ENCODE measurements at regions not wholly inside any gene's neighbourhood (a gene's known extent, or its start where the extent isn't known, plus 50 kb on each side); places are given as distances from the start of the nearest gene placed in this dataset.

DNA sequence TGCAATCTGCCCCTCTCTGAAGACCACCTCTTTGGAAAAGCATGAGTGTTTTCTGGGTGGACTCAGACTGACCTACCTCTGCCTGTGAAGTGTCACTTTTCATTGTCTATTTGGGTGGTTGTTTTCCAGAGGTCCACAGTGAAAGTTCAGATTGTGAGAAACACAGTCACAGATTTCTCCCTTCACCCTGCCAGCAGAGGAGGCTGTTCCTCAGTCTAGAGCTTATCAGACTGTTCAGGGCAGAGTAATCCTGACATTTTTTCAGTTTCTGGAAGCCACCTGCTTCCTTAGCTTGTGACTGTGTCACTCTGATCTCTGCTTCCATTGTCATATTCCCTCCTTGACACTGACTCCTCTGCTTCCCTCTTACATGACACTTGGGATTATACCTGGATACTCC, 55.4 kb upstream of the RMP24 start:
- BruUV-seq (replicated peaks): no TSS peak
- CTCF ChIA-PET: no interaction called here
- H3K4me3 ChIP-seq: no peak overlapping the region
- DNase-seq (ENCODE audit: low read depth, low spot score) (no peak), FAIRE-seq (no peak), ATAC-seq (no peak)
- H3K27me3 ChIP-seq (replicated peaks in 1 of 2; ENCODE audit: control insufficient read depth in 2 of 2, insufficient read depth in 2 of 2, low read length in 1 of 2): no peaks in the 10 kb centered on the region; a peak in 1 of 4 replicates
- no peaks in the 10 kb centered on the region for H3K4me1 ChIP-seq (ENCODE audit: control insufficient read depth, insufficient read depth, low read length)
- H3K79me2 ChIP-seq (ENCODE audit: control insufficient read depth, insufficient read depth, low read length): no peaks in the 10 kb centered on the region
- in situ Hi-C loops (cut with MboI): no loop called here
- H3K9ac ChIP-seq (ENCODE audit: control insufficient read depth, insufficient read depth, low read length): no peak overlapping the region
- POLR2A ChIA-PET: no interaction called here
- H3K36me3 ChIP-seq (ENCODE audit: control insufficient read depth in 2 of 2, insufficient read depth in 2 of 2, low read length in 1 of 2): no peaks in the 10 kb centered on the region
- TF ChIP-seq, protein P1, sequence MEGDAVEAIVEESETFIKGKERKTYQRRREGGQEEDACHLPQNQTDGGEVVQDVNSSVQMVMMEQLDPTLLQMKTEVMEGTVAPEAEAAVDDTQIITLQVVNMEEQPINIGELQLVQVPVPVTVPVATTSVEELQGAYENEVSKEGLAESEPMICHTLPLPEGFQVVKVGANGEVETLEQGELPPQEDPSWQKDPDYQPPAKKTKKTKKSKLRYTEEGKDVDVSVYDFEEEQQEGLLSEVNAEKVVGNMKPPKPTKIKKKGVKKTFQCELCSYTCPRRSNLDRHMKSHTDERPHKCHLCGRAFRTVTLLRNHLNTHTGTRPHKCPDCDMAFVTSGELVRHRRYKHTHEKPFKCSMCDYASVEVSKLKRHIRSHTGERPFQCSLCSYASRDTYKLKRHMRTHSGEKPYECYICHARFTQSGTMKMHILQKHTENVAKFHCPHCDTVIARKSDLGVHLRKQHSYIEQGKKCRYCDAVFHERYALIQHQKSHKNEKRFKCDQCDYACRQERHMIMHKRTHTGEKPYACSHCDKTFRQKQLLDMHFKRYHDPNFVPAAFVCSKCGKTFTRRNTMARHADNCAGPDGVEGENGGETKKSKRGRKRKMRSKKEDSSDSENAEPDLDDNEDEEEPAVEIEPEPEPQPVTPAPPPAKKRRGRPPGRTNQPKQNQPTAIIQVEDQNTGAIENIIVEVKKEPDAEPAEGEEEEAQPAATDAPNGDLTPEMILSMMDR (IDR thresholded peaks at IDR 0.05 in 2 of 3, conservative IDR thresholded peaks at IDR 0.05 in 1 of 3; ENCODE audit: control insufficient read depth in 2 of 3, extremely low read depth in 1 of 3, insufficient read depth in 1 of 3, low read depth in 3 of 3, low read length in 3 of 3): peak; percentile 14 to 16 (median 16); a peak in 1 of 6 replicates
- no peak for TF ChIP-seq KAT2A (conservative IDR thresholded peaks at IDR 0.05; ENCODE audit: control insufficient read depth, low read depth, low read length)
- SMC1A ChIA-PET (ENCODE audit: uncharacterized antibody, unreplicated experiment): interaction anchor here (1.2 kb wide), 1 partner anchor 161 kb away, joined by 4 read pairs; no protein-coding TSS in a partner anchor
- H3K4me2 ChIP-seq (ENCODE audit: control insufficient read depth, insufficient read depth): no peak overlapping the region
- RAD21 ChIA-PET (ENCODE audit: unreplicated experiment): no interaction called here
- H4K20me1 ChIP-seq (ENCODE audit: control insufficient read depth, insufficient read depth): no peaks in the 10 kb centered on the region
- H3K9me3 ChIP-seq (replicated peaks; ENCODE audit: control insufficient read depth, insufficient read depth, low read length): no peaks in the 10 kb centered on the region
- no peak overlapping the region for H3K27ac ChIP-seq (ENCODE audit: control insufficient read depth, insufficient read depth)
- no peak overlapping the region for H2AFZ ChIP-seq (ENCODE audit: control insufficient read depth, low read depth, low read length)
- intact Hi-C loops (cut with micrococcal nuclease; ENCODE audit: unreplicated experiment): no loop called here

DNA sequence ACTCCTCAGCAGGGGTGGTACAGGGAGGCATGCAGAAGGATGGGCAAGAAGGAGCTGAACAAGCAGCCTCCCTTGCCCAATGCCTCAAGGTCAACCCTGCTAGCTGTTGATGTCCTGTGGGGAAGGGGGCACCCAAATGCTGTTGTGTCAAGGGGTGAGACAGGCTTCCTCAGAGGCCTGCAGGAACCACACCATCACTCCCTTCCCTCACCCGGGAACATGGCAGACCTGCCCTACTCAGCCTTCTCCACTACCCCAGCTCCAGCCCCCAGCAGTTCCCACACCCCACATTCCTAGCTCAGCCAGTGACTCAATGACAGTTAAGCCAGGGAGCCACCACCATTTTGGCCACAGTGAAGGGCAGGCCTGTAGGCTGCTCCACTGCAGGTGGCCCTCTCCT, 53.9 kb upstream of the RMP24 start:
- no peaks in the 10 kb centered on the region for H3K79me2 ChIP-seq (ENCODE audit: control insufficient read depth, insufficient read depth, low read length)
- in situ Hi-C loops (cut with MboI): no loop called here
- no peak overlapping the region for H3K4me3 ChIP-seq
- ATAC-seq: no peak
- no peaks in the 10 kb centered on the region for H3K27me3 ChIP-seq (replicated peaks in 1 of 2; ENCODE audit: control insufficient read depth in 2 of 2, insufficient read depth in 2 of 2, low read length in 1 of 2)
- H2AFZ ChIP-seq (ENCODE audit: control insufficient read depth, low read depth, low read length): no peak overlapping the region
- no peak for TF ChIP-seq CBFB (IDR thresholded peaks at IDR 0.05; ENCODE audit: low read depth)
- 33% methylated on average over 1 of the region's 1 CpG for WGBS (ENCODE audit: insufficient coverage, insufficient replicate concordance, low lambda C conversion rate, missing lambda C conversion rate)
- POLR2A ChIA-PET: no interaction called here
- SMC1A ChIA-PET (ENCODE audit: uncharacterized antibody, unreplicated experiment): no interaction called here
- H4K20me1 ChIP-seq (ENCODE audit: control insufficient read depth, insufficient read depth): no peaks in the 10 kb centered on the region
- H3K9me3 ChIP-seq (replicated peaks; ENCODE audit: control insufficient read depth, insufficient read depth, low read length): no peaks in the 10 kb centered on the region
- H3K4me1 ChIP-seq (ENCODE audit: control insufficient read depth, insufficient read depth, low read length): no peaks in the 10 kb centered on the region
- intact Hi-C loops (cut with micrococcal nuclease; ENCODE audit: unreplicated experiment): no loop called here
- no peak for DNase-seq (ENCODE audit: low read depth, low spot score)
- FAIRE-seq: no peak
- BruUV-seq (replicated peaks): no TSS peak
- RAD21 ChIA-PET (ENCODE audit: unreplicated experiment): no interaction called here
- H3K36me3 ChIP-seq (ENCODE audit: control insufficient read depth in 2 of 2, insufficient read depth in 2 of 2, low read length in 1 of 2): no peaks in the 10 kb centered on the region
- CTCF ChIA-PET: interaction anchor here (1.2 kb wide), 1 partner anchor 9 kb away, joined by 3 read pairs; no protein-coding TSS in a partner anchor
- no peak overlapping the region for H3K9ac ChIP-seq (ENCODE audit: control insufficient read depth, insufficient read depth, low read length)
- no peak overlapping the region for H3K27ac ChIP-seq (ENCODE audit: control insufficient read depth, insufficient read depth)
- no peak overlapping the region for H3K4me2 ChIP-seq (ENCODE audit: control insufficient read depth, insufficient read depth)
